ENCODE measurements at regions not wholly inside any gene's neighbourhood (a gene's known extent, or its start where the extent isn't known, plus 50 kb on each side); places are given as distances from the start of the nearest gene placed in this dataset.
"Not testable (repeated sequence)": the region's sequence is repeated elsewhere in the genome, so short reads cannot be mapped to it uniquely, and the experiment has no call there.

- Histone ChIP-seq H3K4me3 (ENCODE audit: low read length in 2 of 2) (no peak overlapping the region), H3K27ac (ENCODE audit: low read depth in 1 of 2, low read length in 1 of 2) (no peak overlapping the region), H3K27me3 (ENCODE audit: control insufficient read depth in 2 of 2, insufficient read depth in 1 of 2, low read length in 1 of 2) (no peaks in the 10 kb centered on the region), H3K9me3 (ENCODE audit: control insufficient read depth in 2 of 2, insufficient read depth in 1 of 2, low read length in 1 of 2) (no peaks in the 10 kb centered on the region), H3K4me1 (ENCODE audit: control insufficient read depth in 2 of 2, insufficient read depth in 2 of 2, low read length in 2 of 2) (no peaks in the 10 kb centered on the region), H3K36me3 (ENCODE audit: control insufficient read depth in 2 of 2, insufficient read depth in 2 of 2, low read length in 1 of 2) (no peaks in the 10 kb centered on the region)
- WGBS, result 91% methylated on average over 10 of the region's 10 CpGs
- no peak for DNase-seq (ENCODE audit: low read depth in 6 of 9, low spot score in 9 of 9)
Observed at GRCh38 chr6:133131621-133132465, 109.3 kb upstream of the EYA4 start.

GRCh38 chr6:133132466-133132971 is 108.6 kb upstream of the EYA4 start:
- 90% methylated on average over 12 of the region's 12 CpGs for WGBS

GRCh38 chr6:133136177-133136880 is 104.8 kb upstream of the EYA4 start:
- H3K27ac ChIP-seq (ENCODE audit: low read depth in 1 of 2, low read length in 1 of 2), result no peak overlapping the region
- no peak overlapping the region for H3K4me3 ChIP-seq (ENCODE audit: low read length in 2 of 2)
- 85% methylated on average over 1 of the region's 1 CpG for WGBS
- H3K4me1 ChIP-seq (ENCODE audit: control insufficient read depth in 2 of 2, insufficient read depth in 2 of 2, low read length in 2 of 2), result no peaks in the 10 kb centered on the region
- no peaks in the 10 kb centered on the region for H3K9me3 ChIP-seq (ENCODE audit: control insufficient read depth in 2 of 2, insufficient read depth in 1 of 2, low read length in 1 of 2)
- H3K27me3 ChIP-seq (ENCODE audit: control insufficient read depth in 2 of 2, insufficient read depth in 1 of 2, low read length in 1 of 2), result no peaks in the 10 kb centered on the region
- no peaks in the 10 kb centered on the region for H3K36me3 ChIP-seq (ENCODE audit: control insufficient read depth in 2 of 2, insufficient read depth in 2 of 2, low read length in 1 of 2)
- DNase-seq (ENCODE audit: low read depth in 6 of 9, low spot score in 9 of 9), result no peak

More at GRCh38 chr6:133132466-133132971, 108.6 kb upstream of the EYA4 start:
- Histone ChIP-seq H3K36me3 (ENCODE audit: control insufficient read depth in 2 of 2, insufficient read depth in 2 of 2, low read length in 1 of 2) (no peaks in the 10 kb centered on the region), H3K9me3 (ENCODE audit: control insufficient read depth in 2 of 2, insufficient read depth in 1 of 2, low read length in 1 of 2) (no peaks in the 10 kb centered on the region), H3K4me1 (ENCODE audit: control insufficient read depth in 2 of 2, insufficient read depth in 2 of 2, low read length in 2 of 2) (no peaks in the 10 kb centered on the region), H3K27ac (ENCODE audit: low read depth in 1 of 2, low read length in 1 of 2) (no peak overlapping the region), H3K4me3 (ENCODE audit: low read length in 2 of 2) (no peak overlapping the region), H3K27me3 (ENCODE audit: control insufficient read depth in 2 of 2, insufficient read depth in 1 of 2, low read length in 1 of 2) (no peaks in the 10 kb centered on the region)
- no peak for DNase-seq (ENCODE audit: low read depth in 6 of 9, low spot score in 9 of 9)

- not testable (repeated sequence) for H3K27ac ChIP-seq (ENCODE audit: low read depth in 1 of 2, low read length in 1 of 2); H3K4me1 ChIP-seq (ENCODE audit: control insufficient read depth in 2 of 2, insufficient read depth in 2 of 2, low read length in 2 of 2); H3K4me3 ChIP-seq (ENCODE audit: low read length in 2 of 2); H3K9me3 ChIP-seq (ENCODE audit: control insufficient read depth in 2 of 2, insufficient read depth in 1 of 2, low read length in 1 of 2); H3K36me3 ChIP-seq (ENCODE audit: control insufficient read depth in 2 of 2, insufficient read depth in 2 of 2, low read length in 1 of 2); DNase-seq (ENCODE audit: low read depth in 6 of 9, low spot score in 9 of 9); H3K27me3 ChIP-seq (ENCODE audit: control insufficient read depth in 2 of 2, insufficient read depth in 1 of 2, low read length in 1 of 2)
- WGBS, result 91% methylated on average over 30 of the region's 30 CpGs
Observed at GRCh38 chr6:133147470-133148184, 93.5 kb upstream of the EYA4 start.

GRCh38 chr6:133156689-133157088 is 84.5 kb upstream of the EYA4 start:
- Histone ChIP-seq H3K27ac (ENCODE audit: low read depth in 1 of 2, low read length in 1 of 2) (no peak overlapping the region), H3K4me3 (ENCODE audit: low read length in 2 of 2) (no peak overlapping the region), H3K36me3 (ENCODE audit: control insufficient read depth in 2 of 2, insufficient read depth in 2 of 2, low read length in 1 of 2) (no peaks in the 10 kb centered on the region), H3K27me3 (ENCODE audit: control insufficient read depth in 2 of 2, insufficient read depth in 1 of 2, low read length in 1 of 2) (no peaks in the 10 kb centered on the region), H3K9me3 (ENCODE audit: control insufficient read depth in 2 of 2, insufficient read depth in 1 of 2, low read length in 1 of 2) (no peaks in the 10 kb centered on the region), H3K4me1 (ENCODE audit: control insufficient read depth in 2 of 2, insufficient read depth in 2 of 2, low read length in 2 of 2) (no peaks in the 10 kb centered on the region)
- DNase-seq (ENCODE audit: low read depth in 6 of 9, low spot score in 9 of 9), result no peak
- 94% methylated on average over 1 of the region's 1 CpG for WGBS

- Histone ChIP-seq H3K4me3 (ENCODE audit: low read length in 2 of 2) (no peak overlapping the region), H3K9me3 (ENCODE audit: control insufficient read depth in 2 of 2, insufficient read depth in 1 of 2, low read length in 1 of 2) (no peaks in the 10 kb centered on the region), H3K4me1 (ENCODE audit: control insufficient read depth in 2 of 2, insufficient read depth in 2 of 2, low read length in 2 of 2) (no peaks in the 10 kb centered on the region), H3K36me3 (ENCODE audit: control insufficient read depth in 2 of 2, insufficient read depth in 2 of 2, low read length in 1 of 2) (no peaks in the 10 kb centered on the region), H3K27ac (ENCODE audit: low read depth in 1 of 2, low read length in 1 of 2) (no peak overlapping the region), H3K27me3 (ENCODE audit: control insufficient read depth in 2 of 2, insufficient read depth in 1 of 2, low read length in 1 of 2) (no peaks in the 10 kb centered on the region)
- WGBS, result 97% methylated on average over 2 of the region's 2 CpGs
- DNase-seq (ENCODE audit: low read depth in 6 of 9, low spot score in 9 of 9), result no peak
Observed at GRCh38 chr6:133157995-133158394, 83.2 kb upstream of the EYA4 start.

GRCh38 chr6:133159255-133159795 is 81.8 kb upstream of the EYA4 start:
- Histone ChIP-seq H3K4me1 (ENCODE audit: control insufficient read depth in 2 of 2, insufficient read depth in 2 of 2, low read length in 2 of 2) (no peaks in the 10 kb centered on the region), H3K36me3 (ENCODE audit: control insufficient read depth in 2 of 2, insufficient read depth in 2 of 2, low read length in 1 of 2) (no peaks in the 10 kb centered on the region), H3K27me3 (ENCODE audit: control insufficient read depth in 2 of 2, insufficient read depth in 1 of 2, low read length in 1 of 2) (no peaks in the 10 kb centered on the region), H3K27ac (ENCODE audit: low read depth in 1 of 2, low read length in 1 of 2) (no peak overlapping the region), H3K9me3 (ENCODE audit: control insufficient read depth in 2 of 2, insufficient read depth in 1 of 2, low read length in 1 of 2) (no peaks in the 10 kb centered on the region), H3K4me3 (ENCODE audit: low read length in 2 of 2) (no peak overlapping the region)
- DNase-seq (ENCODE audit: low read depth in 6 of 9, low spot score in 9 of 9), result no peak
- WGBS, result 62% methylated on average over 2 of the region's 2 CpGs

GRCh38 chr6:133160536-133160935 is 80.6 kb upstream of the EYA4 start:
- no peaks in the 10 kb centered on the region for H3K9me3 ChIP-seq (ENCODE audit: control insufficient read depth in 2 of 2, insufficient read depth in 1 of 2, low read length in 1 of 2)
- H3K4me3 ChIP-seq (ENCODE audit: low read length in 2 of 2), result no peak overlapping the region
- WGBS, result 94% methylated on average over 2 of the region's 2 CpGs
- H3K27ac ChIP-seq (ENCODE audit: low read depth in 1 of 2, low read length in 1 of 2), result no peak overlapping the region
- no peak for DNase-seq (ENCODE audit: low read depth in 6 of 9, low spot score in 9 of 9)
- no peaks in the 10 kb centered on the region for H3K36me3 ChIP-seq (ENCODE audit: control insufficient read depth in 2 of 2, insufficient read depth in 2 of 2, low read length in 1 of 2)
- no peaks in the 10 kb centered on the region for H3K4me1 ChIP-seq (ENCODE audit: control insufficient read depth in 2 of 2, insufficient read depth in 2 of 2, low read length in 2 of 2)
- H3K27me3 ChIP-seq (ENCODE audit: control insufficient read depth in 2 of 2, insufficient read depth in 1 of 2, low read length in 1 of 2), result no peaks in the 10 kb centered on the region
